DND-41 (cell line): ENCODE measurements at regions not wholly inside any gene's neighbourhood (a gene's known extent, or its start where the extent isn't known, plus 50 kb on each side); places are given as distances from the start of the nearest gene placed in this dataset.

ENCODE experiments used
- CTCF ChIP-seq: IDR thresholded peaks from 2 replicates; pipeline ENCODE4 v1.5.1; 2012; ENCODE audit warnings: borderline replicate concordance, low read length, moderate library complexity, mild to moderate bottlenecking; ENCODE audit not compliant: poor library complexity, severe bottlenecking; ENCODE audit errors: extremely low read depth
- EZH2 ChIP-seq: IDR thresholded peaks from 3 replicates; pipeline ENCODE4 v1.6.1; 2012; ENCODE audit warnings: borderline replicate concordance, low read depth, mild to moderate bottlenecking, moderate library complexity, low read length, inconsistent platforms; ENCODE audit not compliant: severe bottlenecking

GRCh38 chr12:125720961-125721360 is 655.7 kb downstream of the AACS start:
- TF ChIP-seq CTCF (no peak), EZH2 (no peak)
